ENCODE measurements at regions not wholly inside any gene's neighbourhood (a gene's known extent, or its start where the extent isn't known, plus 50 kb on each side); places are given as distances from the start of the nearest gene placed in this dataset.
"Not testable (repeated sequence)": the region's sequence is repeated elsewhere in the genome, so short reads cannot be mapped to it uniquely, and the experiment has no call there.

DNA sequence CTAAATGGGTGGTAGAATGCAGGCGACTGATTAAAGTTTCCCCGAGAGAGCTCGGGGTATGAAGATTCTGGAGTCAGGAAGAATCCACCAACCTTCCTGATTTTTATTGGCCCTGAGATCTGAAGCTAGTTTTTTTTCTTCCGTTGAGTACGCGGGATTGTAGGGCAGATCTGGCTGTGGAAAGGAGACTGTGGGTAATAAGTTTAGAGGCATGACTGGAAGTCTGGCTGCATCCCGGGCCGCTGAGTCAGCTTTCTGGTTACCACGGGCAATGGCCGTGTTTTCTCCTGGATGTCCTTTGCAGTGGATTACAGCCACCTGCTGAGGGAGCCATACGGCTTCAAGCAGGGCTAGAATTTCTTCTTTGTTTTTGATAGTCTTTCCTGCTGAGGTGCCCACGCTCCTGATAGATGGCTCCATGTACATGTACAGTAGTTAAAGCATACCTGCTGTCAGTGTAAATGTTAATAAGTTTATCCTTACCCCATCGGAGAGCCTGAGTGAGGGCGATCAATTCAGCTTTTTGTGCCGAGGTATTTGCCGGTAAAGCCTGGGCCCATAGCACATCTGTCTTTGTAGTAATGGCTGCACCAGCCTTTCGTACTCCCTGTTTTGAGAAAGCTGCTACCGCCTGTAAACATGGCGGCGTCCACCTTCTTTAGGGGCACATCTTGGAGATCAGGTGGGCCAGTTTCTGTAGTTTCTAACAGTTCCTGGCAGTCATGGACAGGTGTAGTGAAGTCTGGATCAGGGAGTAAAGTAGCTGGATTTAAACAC, 154.0 kb downstream of the TRIM27 start:
- DNase-seq (ENCODE audit: low read depth) = no peak

DNA sequence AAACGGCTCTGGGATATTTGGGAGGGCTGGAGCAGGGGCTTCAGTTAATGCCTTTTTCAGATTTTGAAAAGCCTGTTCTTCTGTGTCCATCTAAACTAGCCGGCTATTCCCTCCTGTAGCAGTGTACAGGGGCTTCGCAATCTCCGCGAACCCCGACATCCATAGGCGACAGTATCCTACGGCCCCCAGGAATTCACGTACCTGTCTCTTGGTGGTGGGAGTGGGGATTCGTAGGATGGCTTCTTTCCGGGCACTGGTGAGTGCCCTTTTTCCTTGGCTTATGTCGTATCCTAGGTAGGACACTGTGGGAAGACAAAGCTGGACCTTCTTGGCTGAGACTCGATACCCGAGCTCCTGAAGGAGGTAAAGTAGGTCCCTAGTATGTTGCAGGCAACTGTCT, 153.1 kb downstream of the TRIM27 start:
- DNase-seq (ENCODE audit: low read depth) = no peak

DNA sequence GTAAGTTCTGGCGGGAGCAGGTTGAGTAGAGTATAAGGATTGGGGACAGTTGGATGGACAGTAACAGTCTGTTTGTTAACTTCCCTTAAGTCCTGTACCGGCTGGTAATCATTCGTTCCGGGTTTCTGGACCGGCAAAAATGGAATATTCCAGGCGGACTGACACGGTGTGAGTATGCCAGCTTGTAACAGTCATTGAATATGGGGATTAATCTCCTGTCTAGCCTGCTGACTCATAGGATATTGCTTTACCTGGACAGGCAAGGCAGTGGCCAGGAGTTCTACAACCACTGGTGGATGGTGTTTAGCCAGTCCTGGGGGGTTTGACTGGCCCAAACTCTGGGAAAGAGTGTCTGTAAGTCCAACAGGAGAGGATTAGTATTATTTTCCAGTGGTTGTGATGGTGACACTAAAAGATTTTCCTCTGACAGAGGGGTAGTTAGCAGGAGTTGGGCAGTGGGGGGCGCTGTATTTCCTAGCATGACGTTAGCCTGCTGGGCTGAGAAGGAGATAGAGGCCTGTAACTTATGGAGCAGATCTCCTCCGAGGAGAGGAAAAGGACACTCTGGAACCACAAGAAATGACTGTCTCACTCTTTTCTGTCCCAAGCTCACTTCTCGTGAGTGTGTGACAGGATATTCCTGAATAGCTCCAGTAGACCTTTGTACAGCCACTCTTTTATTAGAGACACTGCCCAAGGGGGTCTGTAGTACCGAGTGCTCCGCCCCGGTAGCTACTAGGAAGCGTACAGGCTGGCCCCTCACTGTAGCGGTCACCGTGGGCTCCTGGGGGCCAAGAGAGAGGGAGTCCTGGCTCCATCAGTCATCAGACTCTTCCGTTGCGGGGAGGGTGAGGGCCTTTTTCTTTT, 152.2 kb downstream of the TRIM27 start:
- no peak for DNase-seq (ENCODE audit: low read depth)

DNA sequence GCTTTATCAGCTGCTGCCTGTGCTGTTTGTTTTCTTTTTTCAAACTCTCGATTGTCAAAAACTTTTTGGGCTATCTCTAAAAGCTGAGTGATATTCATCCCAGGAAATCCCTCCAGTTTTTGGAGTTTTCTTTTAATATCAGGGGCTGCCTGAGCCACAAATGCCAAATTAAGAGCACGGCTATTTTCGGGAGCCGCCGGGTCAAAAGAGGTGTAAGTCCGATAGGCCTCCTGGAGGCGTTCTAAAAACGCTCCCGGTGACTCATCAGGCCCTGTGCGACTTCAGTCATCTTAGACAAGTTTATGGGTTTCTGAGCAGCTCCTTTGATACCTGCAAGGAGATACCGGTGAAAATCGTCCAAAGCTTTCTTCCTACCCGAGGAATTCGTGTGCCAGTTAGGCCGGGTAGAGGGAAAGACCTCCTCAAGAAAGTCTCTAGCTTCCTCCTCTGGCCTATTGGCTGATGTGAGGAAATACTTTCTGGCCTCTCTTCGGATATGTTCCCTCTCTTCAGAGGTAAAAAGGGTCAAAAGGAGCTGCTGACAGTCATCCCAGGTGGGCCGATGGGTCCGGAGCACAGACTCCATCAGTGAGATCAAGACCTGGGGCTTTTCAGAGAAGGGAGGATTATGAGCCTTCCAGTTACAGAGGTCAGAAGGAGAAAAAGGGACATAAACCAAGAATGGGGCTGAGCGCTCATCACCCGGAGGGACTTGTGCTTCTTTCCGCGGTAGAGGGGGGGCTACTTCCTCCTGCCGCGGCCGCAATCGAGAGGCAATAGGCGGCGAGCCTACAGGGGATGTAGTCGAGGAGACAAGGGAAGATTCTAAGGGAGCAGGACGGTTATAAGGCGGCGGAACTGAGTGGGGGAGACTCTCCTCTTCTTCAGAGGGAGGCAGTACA, 151.1 kb downstream of the TRIM27 start:
- DNase-seq (ENCODE audit: low read depth) = no peak

DNA sequence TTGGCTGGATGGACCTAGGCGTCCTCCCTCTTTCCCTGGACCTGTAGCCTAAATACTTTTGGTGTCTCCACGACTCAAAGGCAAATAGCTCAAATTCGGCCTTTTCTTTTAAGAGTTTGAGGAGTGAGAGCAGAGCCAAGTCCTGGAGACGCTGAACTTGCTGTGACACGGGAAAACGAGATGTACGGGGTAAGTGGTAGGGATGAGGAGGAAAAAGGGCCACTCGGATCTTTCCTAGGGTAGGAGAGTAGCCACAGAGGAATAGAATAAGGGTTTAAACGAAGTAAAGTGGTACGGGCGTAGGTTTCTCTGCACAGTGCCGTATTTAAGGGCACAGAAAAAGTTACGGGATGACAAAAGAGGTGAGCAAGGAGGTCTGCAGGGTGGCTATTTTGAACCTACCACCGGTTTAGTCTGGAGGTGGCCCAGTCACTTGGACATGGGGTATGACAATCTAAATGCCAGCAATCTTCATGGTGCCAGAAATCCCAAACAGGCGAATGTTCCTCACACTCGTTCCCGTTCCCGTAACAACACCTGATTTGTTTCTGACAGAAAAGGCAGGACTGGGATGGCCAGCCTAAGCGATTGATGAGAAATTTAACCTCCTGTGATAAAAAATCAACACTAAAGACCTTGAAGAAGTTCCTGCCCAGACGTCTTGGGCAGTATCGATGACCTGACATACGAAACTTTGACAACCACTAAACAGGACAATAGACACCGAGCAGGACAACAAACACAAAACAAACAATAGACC, 149.3 kb downstream of the TRIM27 start:
- DNase-seq (ENCODE audit: low read depth) = no peak

DNA sequence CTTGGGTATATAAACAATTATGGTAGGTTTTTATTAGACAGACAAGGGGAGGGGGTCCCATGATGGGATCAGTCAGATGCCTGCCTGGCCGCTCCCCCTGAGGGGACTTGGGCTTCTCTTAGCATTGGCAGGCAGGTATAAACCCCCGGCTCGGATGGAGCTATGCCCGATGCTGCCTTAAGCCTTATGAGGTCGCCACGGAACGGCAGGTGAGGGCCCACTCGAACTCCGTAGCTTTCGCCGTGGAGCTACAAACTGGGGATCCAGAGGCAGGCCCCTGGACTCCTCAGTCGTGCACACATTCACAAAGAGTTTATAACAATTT, 148.8 kb downstream of the TRIM27 start:
- DNase-seq (ENCODE audit: low read depth) = no peak

DNA sequence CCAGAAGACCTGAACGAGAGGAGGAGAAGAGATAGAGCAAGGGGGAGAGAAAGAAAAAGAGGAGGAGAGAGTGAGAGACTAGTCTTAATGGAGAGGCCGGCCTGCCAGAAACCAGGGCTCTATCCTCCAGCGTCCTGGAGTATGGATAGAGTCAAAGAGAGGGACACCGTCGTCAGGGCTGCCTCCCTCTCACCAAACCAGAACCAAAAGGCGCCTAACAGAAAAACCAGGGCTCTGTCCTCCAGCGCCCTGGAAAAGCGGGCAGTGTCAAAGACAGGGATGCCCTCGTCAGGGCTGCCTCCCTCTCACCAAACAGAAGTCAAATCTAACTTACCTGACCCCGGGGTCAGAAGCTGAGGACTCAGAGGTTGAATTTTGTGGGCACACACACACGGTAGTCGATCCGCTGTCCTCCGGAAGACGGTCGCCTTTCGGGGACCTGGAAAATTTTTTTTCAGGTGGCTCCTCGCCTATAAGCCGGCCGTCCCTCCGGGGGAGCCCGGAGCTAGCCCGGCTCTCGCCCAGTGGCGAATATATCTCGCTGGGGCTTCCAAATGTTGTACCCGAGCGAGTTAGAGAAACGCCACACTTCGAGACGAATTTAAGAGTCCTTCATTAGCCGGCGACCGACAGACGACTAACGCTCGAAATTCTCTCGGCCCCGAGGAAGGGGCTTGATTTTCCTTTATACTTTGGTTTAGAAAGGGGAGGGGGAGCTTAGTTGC, 148.2 kb downstream of the TRIM27 start:
- no peak for DNase-seq (ENCODE audit: low read depth)

DNA sequence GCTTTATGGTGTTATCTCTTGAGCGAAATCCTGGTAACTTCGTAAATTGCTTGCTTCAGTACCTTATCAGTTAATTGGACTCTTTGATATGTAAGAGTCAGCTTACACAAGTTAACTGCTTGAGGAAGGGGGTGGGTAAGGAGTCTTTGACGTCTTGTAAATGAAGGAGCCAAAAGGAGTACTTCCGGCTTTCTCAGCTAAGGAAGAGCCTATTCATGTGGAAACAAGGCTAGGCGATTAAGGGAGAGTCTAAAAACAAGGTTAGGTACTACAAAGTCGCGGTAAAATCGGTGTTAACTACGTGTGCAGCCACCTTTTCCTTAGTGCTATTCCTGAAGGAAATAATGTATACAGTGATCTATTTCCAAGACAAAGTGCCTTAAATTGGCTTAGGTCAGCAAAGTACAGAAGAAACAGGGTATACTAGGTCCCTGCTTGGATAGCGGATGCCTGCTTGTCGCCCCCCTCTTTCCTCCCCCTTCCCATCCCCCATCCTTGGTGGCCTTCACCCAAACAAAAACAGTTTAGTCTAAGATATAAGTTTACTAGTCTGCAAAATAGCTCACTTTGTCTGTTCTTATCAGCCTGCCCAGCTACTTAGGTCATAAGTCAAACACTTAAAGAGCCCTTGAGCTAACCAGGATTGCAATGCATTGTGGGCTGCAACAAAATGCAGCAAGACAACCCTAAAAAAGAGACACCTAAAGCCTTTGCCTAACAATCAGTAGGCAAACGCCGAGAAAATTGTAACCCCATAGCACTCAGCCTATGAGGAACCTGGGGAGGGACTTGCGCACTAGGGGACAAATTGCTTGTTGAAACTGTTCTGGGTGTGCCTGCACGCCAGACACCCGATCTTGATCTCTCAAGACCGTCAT, 147.3 kb downstream of the TRIM27 start:
- DNase-seq (ENCODE audit: low read depth) = no peak

DNA sequence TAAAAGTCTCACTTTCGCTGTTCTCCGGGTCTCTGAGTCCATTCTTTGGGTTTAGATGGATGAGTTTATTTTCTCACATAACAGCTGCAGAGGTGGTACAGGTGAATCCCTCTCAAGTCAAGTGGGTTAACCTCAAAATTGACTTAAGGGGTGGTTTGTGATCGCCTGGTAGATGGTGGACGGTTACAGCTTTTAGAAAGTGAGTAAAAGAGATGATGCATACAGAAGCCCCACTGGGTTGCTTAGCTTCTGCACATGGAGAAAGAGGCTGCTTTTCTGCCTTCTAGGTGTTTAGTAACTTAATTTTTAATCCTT, 146.7 kb downstream of the TRIM27 start:
- DNase-seq (ENCODE audit: low read depth) = no peak

DNA sequence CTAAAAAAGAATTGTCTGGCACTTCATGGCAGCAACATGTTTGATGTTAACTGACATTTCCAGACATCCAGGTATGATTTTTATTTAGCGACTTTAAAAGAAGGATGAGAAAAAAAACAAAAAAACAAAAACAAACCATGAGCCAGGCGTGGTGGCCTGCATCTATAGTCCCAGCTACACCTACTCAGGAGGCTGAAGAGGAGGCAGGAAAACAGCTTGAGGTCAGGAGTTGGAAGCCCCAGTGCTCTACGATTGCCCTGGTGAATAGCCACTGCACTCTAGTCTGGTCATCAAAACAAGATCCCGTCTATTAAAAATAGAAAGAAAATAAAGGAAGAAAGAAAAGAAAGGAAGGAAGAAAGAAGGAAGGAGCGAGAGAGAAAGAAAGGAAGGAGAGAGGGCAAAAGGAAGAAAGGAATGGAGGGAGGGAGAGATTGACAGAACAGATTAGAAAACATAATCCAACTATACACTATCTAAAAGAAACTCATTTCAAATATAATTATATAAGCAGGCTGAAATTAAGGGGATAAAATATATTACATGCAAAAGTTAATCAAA, 141.6 kb downstream of the TRIM27 start:
- DNase-seq (ENCODE audit: low read depth) = no peak

DNA sequence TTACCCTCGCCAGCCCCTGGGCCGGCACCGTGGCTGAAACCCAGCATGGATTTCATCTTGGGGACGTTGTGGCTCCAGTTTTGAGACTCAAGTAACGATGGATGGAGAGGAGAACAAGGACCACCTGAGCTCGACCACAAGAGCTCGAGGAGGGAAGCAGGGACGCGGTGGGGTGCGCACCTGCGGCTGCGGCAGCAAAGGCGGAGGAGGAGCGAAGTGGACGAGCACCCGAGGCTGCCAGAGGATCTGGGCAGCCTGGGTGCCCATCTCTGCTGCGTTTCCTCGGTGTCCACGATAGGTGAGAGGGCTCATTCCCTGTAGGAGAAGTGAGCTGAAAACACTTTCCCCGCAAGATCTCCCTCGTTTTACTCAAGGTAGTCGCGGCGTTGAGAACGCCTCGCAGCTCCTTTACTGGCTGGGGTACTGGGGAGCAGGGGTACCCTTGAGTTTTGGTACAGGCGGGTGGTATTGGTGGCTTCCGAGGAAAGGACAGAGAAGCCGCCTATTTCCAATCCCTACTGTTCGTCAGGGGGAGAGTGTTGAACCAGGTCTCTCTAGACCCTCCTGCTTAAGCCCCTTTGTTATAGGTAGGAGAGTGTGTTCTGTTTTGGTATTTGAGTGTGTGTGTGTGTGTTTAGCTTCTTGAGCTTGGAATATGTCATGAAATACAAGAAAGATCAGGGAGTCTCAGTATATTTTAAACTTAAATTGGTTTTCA, 137.7 kb downstream of the TRIM27 start:
- no peak for DNase-seq (ENCODE audit: low read depth)

DNA sequence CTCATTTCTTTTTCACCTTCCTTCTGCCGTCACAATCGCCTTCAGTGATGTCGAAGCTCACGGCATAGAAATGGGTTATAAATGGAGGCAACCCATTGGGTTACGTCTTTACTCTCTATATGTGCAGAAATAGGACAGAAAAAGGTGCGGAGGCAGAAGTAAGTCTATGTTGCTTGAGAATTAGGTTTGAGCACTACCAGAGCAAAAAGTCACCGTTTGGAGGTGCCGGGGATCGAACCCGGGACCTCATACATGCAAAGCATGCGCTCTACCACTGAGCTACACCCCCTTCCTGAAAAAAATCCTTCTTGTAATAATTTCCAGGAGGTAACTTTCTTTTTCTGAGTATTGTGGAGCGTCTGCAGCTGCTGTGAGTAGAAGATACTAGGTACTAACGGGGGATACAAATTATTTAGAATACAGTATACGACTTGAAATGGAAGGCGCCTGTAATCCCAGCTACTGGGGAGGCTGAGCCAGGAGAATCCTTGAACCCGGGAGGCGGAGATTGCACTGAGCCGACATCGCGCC, 134.2 kb downstream of the TRIM27 start:
- DNase-seq (ENCODE audit: low read depth) = no peak

DNA sequence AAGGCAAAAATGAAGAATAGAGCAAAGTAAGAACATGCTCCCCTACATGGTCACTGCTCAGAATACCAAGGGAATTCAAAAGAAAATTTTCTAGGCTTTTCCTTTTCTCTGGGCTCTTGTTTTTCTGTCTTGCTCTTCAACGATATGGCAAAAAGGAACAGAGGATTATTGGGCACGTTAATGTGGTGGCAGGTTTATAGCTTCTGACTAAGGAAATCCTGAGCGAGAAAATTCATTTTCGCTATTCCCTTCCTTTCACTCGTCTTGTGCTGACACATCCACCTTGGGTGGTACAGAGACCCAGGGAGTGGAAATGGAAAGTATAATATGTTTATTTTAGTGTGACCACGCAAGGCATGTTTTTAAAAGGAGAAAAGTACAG, 132.8 kb downstream of the TRIM27 start:
- DNase-seq (ENCODE audit: low read depth) = no peak

DNA sequence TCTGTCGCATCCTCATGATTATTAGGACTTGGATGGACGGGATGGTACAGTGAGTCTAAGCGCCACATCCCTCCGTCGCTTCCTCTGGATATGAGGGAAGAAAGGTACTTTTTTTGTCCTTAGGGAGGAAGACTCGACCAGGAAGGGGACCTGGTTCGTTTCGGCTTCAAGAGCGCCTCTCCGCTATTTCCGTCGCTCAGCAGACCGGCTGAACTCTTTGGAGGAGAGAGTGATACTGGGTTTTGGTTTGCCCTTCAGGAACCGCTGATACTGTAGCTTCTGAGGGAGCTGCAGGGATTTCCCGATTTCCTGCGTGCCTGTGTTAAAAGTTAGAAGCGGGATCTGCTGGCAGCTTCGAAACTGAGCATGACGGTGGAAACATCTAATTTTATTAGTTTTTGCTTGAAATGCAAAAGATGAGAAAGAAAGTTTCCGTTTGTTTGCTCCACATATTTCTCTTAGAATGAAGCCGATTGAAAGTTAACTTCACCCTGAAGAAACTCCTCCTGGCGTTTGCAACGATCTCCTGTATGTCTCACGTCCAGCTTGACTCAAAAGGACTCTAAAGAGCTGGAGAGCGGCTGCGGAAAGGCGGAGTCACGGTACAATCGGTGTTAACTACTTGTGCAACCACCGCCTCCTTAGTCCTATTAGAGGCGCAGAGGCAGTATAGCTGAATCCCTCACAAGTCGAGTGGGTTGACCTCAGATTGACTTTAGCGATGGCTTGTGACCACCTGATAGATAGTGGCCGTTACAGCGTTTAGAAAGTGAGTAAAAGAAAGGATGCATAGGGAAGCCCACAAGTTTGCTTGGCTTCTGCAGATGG, 129.4 kb downstream of the TRIM27 start:
- no peak for DNase-seq (ENCODE audit: low read depth)

DNA sequence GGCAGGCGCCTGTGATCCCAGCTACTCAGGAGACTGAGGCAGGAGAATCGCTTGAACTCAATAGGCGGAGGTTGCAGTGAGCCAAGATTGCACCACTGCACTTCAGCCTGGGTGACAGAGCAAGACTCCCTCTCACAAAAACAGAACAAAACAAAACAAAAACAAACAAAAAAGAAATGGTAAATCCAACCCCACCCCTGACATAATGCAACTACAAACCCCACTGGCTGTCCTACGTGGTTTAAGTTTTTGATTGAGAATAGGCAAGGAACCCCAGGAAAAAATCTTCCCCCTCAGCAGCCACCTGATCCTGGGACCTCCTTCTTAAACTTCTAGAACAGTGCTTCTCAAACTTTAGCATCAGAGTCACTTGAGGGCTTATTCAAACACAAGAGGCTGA, 123.1 kb downstream of the TRIM27 start:
- DNase-seq (ENCODE audit: low read depth) = not testable (repeated sequence)

DNA sequence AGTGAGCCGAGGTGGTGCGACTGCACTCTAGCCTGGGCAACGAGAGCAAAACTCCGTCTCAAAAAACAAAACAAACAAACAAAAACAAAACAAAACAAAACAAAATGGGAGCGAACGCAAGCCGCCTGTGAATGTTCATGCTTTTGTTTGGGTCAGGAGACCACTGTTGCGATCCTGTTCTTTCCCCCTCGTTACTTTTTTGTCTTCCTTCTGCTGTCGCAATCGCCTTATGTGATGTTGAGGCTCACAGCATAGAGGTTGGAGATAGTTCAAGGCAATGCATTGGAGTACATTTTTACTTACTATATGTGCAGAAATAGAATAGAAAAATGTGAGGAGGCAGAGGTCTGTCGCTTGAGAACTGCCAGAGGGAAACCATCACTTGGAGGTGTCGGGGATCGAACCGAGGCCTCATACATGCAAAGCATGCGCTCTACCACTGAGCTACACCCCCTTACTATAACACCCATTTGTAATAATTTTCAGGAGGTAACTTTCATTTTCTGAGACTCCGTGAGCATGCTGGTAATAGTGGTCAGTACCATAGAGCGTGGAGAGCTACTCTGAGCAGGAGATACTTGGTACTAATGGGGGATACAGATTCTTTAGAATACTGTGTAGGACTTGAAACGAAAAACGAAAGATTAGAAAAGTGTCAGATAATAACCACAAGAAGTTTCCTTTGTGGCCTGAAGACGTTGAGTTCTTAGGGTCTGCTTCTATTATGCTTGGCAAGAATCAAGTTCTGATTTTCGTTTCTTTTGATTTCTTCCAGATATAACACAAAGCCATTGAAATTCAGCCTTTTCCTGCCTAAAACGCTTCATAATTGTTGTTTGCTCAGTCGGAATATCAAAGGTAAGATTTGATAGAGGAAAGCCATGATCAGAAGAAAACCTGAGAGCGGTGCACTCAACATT, 121.1 kb downstream of the TRIM27 start:
- DNase-seq (ENCODE audit: low read depth) = no peak

DNA sequence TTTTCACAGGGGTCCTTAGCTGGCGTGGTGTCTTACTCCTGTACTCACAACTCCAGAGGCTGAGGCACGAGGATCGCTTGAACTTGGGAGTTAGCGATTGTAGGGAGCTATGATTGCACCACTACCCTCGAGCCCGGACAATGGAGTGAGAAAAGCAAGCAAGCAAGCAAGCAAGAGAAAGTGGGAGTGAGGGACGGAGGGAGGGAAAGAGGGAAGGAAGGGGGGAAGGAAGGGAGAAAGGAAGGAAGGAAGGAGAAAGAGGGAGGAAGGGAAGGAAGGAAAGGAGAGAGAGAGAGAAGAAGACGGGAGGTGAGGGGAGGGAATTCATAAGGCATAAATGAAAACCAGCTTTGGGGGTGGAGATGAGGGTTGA, 120.5 kb downstream of the TRIM27 start:
- DNase-seq (ENCODE audit: low read depth) = no peak

Measured in activated T-helper 1 cell treated with Interleukin-2 at 50 U/mL for 16 hours (primary cell).